ENCODE measurements at regions not wholly inside any gene's neighbourhood (a gene's known extent, or its start where the extent isn't known, plus 50 kb on each side); places are given as distances from the start of the nearest gene placed in this dataset.
"Not testable (repeated sequence)": the region's sequence is repeated elsewhere in the genome, so short reads cannot be mapped to it uniquely, and the experiment has no call there.

GRCh38 chr2:154960802-154961583 lies 262.5 kb downstream of the KCNJ3 start:
- Histone ChIP-seq H3K27me3 (no peaks in the 10 kb centered on the region), H3K36me3 (no peaks in the 10 kb centered on the region), H3K9me3 (no peaks in the 10 kb centered on the region), H3K4me3 (no peak overlapping the region), H3K27ac (no peak overlapping the region), H3K4me1 (no peaks in the 10 kb centered on the region)
- intact Hi-C loops (cut with DNase I) = no loop called here
- no peak for TF ChIP-seq CTCF (IDR thresholded peaks at IDR 0.05)
- ATAC-seq (no peak), DNase-seq (no peak)

- TF ChIP-seq CTCF (IDR thresholded peaks at IDR 0.05) = no peak
- H3K27ac ChIP-seq = no peak overlapping the region
- H3K27me3 ChIP-seq = no peaks in the 10 kb centered on the region
- ATAC-seq (no peak), DNase-seq (no peak)
- H3K4me1 ChIP-seq = no peaks in the 10 kb centered on the region
- intact Hi-C loops (cut with DNase I) = no loop called here
- no peak overlapping the region for H3K4me3 ChIP-seq
- no peaks in the 10 kb centered on the region for H3K36me3 ChIP-seq
- no peaks in the 10 kb centered on the region for H3K9me3 ChIP-seq
Observed at GRCh38 chr2:154952346-154952980, 254.0 kb downstream of the KCNJ3 start.

- H3K4me1 ChIP-seq; intact Hi-C loops (cut with DNase I); ATAC-seq: not testable (repeated sequence)
Observed at GRCh38 chr2:154947416-154947815, 248.9 kb downstream of the KCNJ3 start.

GRCh38 chr2:154945984-154946383 lies 247.5 kb downstream of the KCNJ3 start:
- Histone ChIP-seq H3K4me3 (no peak overlapping the region), H3K9me3 (no peaks in the 10 kb centered on the region), H3K27me3 (no peaks in the 10 kb centered on the region), H3K27ac (no peak overlapping the region), H3K4me1 (no peaks in the 10 kb centered on the region), H3K36me3 (no peaks in the 10 kb centered on the region)
- no peak for DNase-seq
- ATAC-seq = no peak
- no peak for TF ChIP-seq CTCF (IDR thresholded peaks at IDR 0.05)
- intact Hi-C loops (cut with DNase I) = no loop called here

More at GRCh38 chr2:154947416-154947815, 248.9 kb downstream of the KCNJ3 start:
- not testable (repeated sequence) for H3K4me3 ChIP-seq, DNase-seq, H3K36me3 ChIP-seq, H3K9me3 ChIP-seq, H3K27ac ChIP-seq, H3K27me3 ChIP-seq

GRCh38 chr2:154941379-154941778 lies 242.9 kb downstream of the KCNJ3 start:
- H3K9me3 ChIP-seq = no peaks in the 10 kb centered on the region
- intact Hi-C loops (cut with DNase I) = no loop called here
- ATAC-seq (no peak), DNase-seq (no peak)
- no peaks in the 10 kb centered on the region for H3K27me3 ChIP-seq
- no peak overlapping the region for H3K4me3 ChIP-seq
- no peak for TF ChIP-seq CTCF (IDR thresholded peaks at IDR 0.05)
- H3K27ac ChIP-seq = no peak overlapping the region
- H3K4me1 ChIP-seq = no peaks in the 10 kb centered on the region
- no peaks in the 10 kb centered on the region for H3K36me3 ChIP-seq

- H3K27ac ChIP-seq = no peak overlapping the region
- no peaks in the 10 kb centered on the region for H3K36me3 ChIP-seq
- TF ChIP-seq CTCF (IDR thresholded peaks at IDR 0.05) = no peak
- no peak for ATAC-seq
- DNase-seq = no peak
- no peaks in the 10 kb centered on the region for H3K9me3 ChIP-seq
- no peaks in the 10 kb centered on the region for H3K4me1 ChIP-seq
- intact Hi-C loops (cut with DNase I) = no loop called here
- H3K4me3 ChIP-seq = no peak overlapping the region
- H3K27me3 ChIP-seq = no peaks in the 10 kb centered on the region
Observed at GRCh38 chr2:154934213-154934612, 235.7 kb downstream of the KCNJ3 start.

Measured in upper lobe of right lung (tissue), 1 donor.